Astrocyte (in vitro differentiated cells and primary cell): ENCODE measurements at regions not wholly inside any gene's neighbourhood (a gene's known extent, or its start where the extent isn't known, plus 50 kb on each side); places are given as distances from the start of the nearest gene placed in this dataset.

Experiments used
- DNase-seq: peaks from one replicate; pipeline ENCODE4 v3.0.0-alpha.2; 2010; ENCODE audit warnings: low read depth
- FAIRE-seq: peaks from 2 replicates; lab custom pipeline; 2011; peaks lifted over from hg19 to GRCh38; lab: Jason Lieb, UNC
- H2AFZ ChIP-seq: 2 replicates; pipeline ENCODE4 v1.6.0; 2012; ENCODE audit warnings: low read depth, low read length, inconsistent platforms
- H3K27ac ChIP-seq: 2 replicates; pipeline ENCODE4 v1.5.1; 2011; ENCODE audit warnings: low read depth, low read length, inconsistent platforms
- H3K27me3 ChIP-seq: 2 replicates; pipeline ENCODE4 v1.6.0; 2011; ENCODE audit warnings: low read length, inconsistent platforms; ENCODE audit not compliant: insufficient read depth
- H3K36me3 ChIP-seq: 2 replicates; pipeline ENCODE4 v1.5.1; 2011; ENCODE audit warnings: low read length, inconsistent platforms; ENCODE audit not compliant: insufficient read depth
- H3K4me1 ChIP-seq: 2 replicates; pipeline ENCODE4 v1.5.1; 2011; ENCODE audit warnings: low read length, inconsistent platforms; ENCODE audit not compliant: insufficient read depth
- H3K4me2 ChIP-seq: 2 replicates; pipeline ENCODE4 v1.6.0; 2012; ENCODE audit warnings: low read length, inconsistent platforms
- H3K4me3 ChIP-seq: 2 replicates; pipeline ENCODE4 v1.5.1; 2011; ENCODE audit warnings: low read depth, mild to moderate bottlenecking, low read length, inconsistent platforms; ENCODE audit not compliant: insufficient read depth
- H3K79me2 ChIP-seq: 2 replicates; pipeline ENCODE4 v1.6.0; 2012; ENCODE audit warnings: mild to moderate bottlenecking, low read length, inconsistent platforms; ENCODE audit not compliant: insufficient read depth
- H3K9ac ChIP-seq: 2 replicates; pipeline ENCODE4 v1.6.0; 2012; ENCODE audit warnings: mild to moderate bottlenecking, low read length, inconsistent platforms
- H3K9me3 ChIP-seq: 2 replicates; pipeline ENCODE4 v1.5.1; 2012; ENCODE audit warnings: low read depth, mild to moderate bottlenecking, low read length, inconsistent platforms; ENCODE audit not compliant: insufficient read depth
- H4K20me1 ChIP-seq: 2 replicates; pipeline ENCODE4 v1.6.0; 2012; ENCODE audit warnings: low read length, inconsistent platforms; ENCODE audit not compliant: insufficient read depth
- H3K27ac Mint-ChIP-seq: one replicate; pipeline ENCODE4 v1.8.0; 2021; ENCODE audit warnings: mild to moderate bottlenecking, mixed read lengths; ENCODE audit not compliant: unreplicated experiment
- H3K27me3 Mint-ChIP-seq: one replicate; pipeline ENCODE4 v1.8.0; 2021; ENCODE audit warnings: low read depth, mixed read lengths; ENCODE audit not compliant: unreplicated experiment
- H3K36me3 Mint-ChIP-seq: one replicate; pipeline ENCODE4 v1.8.0; 2021; ENCODE audit warnings: low read depth, mixed read lengths; ENCODE audit not compliant: unreplicated experiment
- H3K4me1 Mint-ChIP-seq: one replicate; pipeline ENCODE4 v1.8.0; 2021; ENCODE audit warnings: low read depth, mixed read lengths; ENCODE audit not compliant: unreplicated experiment
- H3K4me3 Mint-ChIP-seq: one replicate; pipeline ENCODE4 v1.8.0; 2021; ENCODE audit warnings: mild to moderate bottlenecking, moderate library complexity, mixed read lengths; ENCODE audit not compliant: unreplicated experiment
- H3K9me3 Mint-ChIP-seq: one replicate; pipeline ENCODE4 v1.8.0; 2021; ENCODE audit warnings: mild to moderate bottlenecking, mixed read lengths; ENCODE audit not compliant: unreplicated experiment
- CTCF ChIP-seq: IDR thresholded peaks from 2 replicates; pipeline ENCODE4 v1.5.1; 2011; ENCODE audit warnings: low read depth, mild to moderate bottlenecking, inconsistent platforms, low read length, moderate library complexity; ENCODE audit not compliant: insufficient read depth
- EZH2 ChIP-seq: IDR thresholded peaks from 2 replicates; pipeline ENCODE4 v1.6.1; 2012; ENCODE audit warnings: mild to moderate bottlenecking, low read length, inconsistent platforms; ENCODE audit not compliant: insufficient read depth

- Histone ChIP-seq H3K36me3 (no peaks in the 10 kb centered on the region), H3K4me3 (no peak overlapping the region), H2AFZ (no peak overlapping the region), H3K4me2 (no peak overlapping the region), H3K27ac (peak overlapping the region; percentile 52), H3K79me2 (no peaks in the 10 kb centered on the region), H3K27me3 (no peaks in the 10 kb centered on the region), H4K20me1 (no peaks in the 10 kb centered on the region), H3K4me1 (peaks cover 7% of the 10 kb centered on the region), H3K9me3 (no peaks in the 10 kb centered on the region), H3K9ac (peak overlapping the region; percentile 42)
- Mint-ChIP-seq H3K4me1 (peaks cover 22% of the 10 kb centered on the region), H3K9me3 (no peaks in the 10 kb centered on the region), H3K4me3 (no peak overlapping the region), H3K36me3 (no peaks in the 10 kb centered on the region), H3K27ac (peak overlapping the region; percentile 89), H3K27me3 (no peaks in the 10 kb centered on the region)
- peak; percentile 20 for DNase-seq
- no peak for FAIRE-seq
- TF ChIP-seq CTCF (no peak), EZH2 (no peak)
These were observed 63.0 kb upstream of the ACP3 start for GRCh38 chr3:132254076-132254755.

- H3K9ac ChIP-seq: peak overlapping the region; percentile 42
- H3K4me2 ChIP-seq: peak overlapping the region; percentile 57
- H3K27me3 Mint-ChIP-seq: no peaks in the 10 kb centered on the region
- peaks cover 7% of the 10 kb centered on the region for H3K4me1 ChIP-seq
- no peaks in the 10 kb centered on the region for H3K36me3 Mint-ChIP-seq
- H4K20me1 ChIP-seq: no peaks in the 10 kb centered on the region
- H2AFZ ChIP-seq: peak overlapping the region; percentile 21
- H3K27ac ChIP-seq: peak overlapping the region; percentile 60
- peaks cover 22% of the 10 kb centered on the region for H3K4me1 Mint-ChIP-seq
- H3K27ac Mint-ChIP-seq: peak overlapping the region; percentile 89
- FAIRE-seq (no peak), DNase-seq (peak; percentile 93)
- H3K9me3 Mint-ChIP-seq: no peaks in the 10 kb centered on the region
- no peaks in the 10 kb centered on the region for H3K79me2 ChIP-seq
- peak overlapping the region; percentile 45 for H3K4me3 Mint-ChIP-seq
- H3K27me3 ChIP-seq: no peaks in the 10 kb centered on the region
- H3K36me3 ChIP-seq: no peaks in the 10 kb centered on the region
- no peaks in the 10 kb centered on the region for H3K9me3 ChIP-seq
- no peak overlapping the region for H3K4me3 ChIP-seq
- no peak for TF ChIP-seq CTCF
These were observed 62.0 kb upstream of the ACP3 start for GRCh38 chr3:132255041-132255745.

GRCh38 chr3:132256989-132257388 lies 60.2 kb upstream of the ACP3 start:
- peaks cover 7% of the 10 kb centered on the region for H3K4me1 ChIP-seq
- no peaks in the 10 kb centered on the region for H4K20me1 ChIP-seq
- Mint-ChIP-seq H3K4me1 (peaks cover 25% of the 10 kb centered on the region), H3K27ac (peak overlapping the region; percentile 36), H3K9me3 (no peaks in the 10 kb centered on the region), H3K27me3 (no peaks in the 10 kb centered on the region), H3K4me3 (no peak overlapping the region), H3K36me3 (no peaks in the 10 kb centered on the region)
- no peaks in the 10 kb centered on the region for H3K79me2 ChIP-seq
- H3K27ac ChIP-seq: no peak overlapping the region
- no peaks in the 10 kb centered on the region for H3K27me3 ChIP-seq
- H3K9me3 ChIP-seq: no peaks in the 10 kb centered on the region
- no peak overlapping the region for H3K4me2 ChIP-seq
- TF ChIP-seq EZH2 (no peak), CTCF (peak; percentile 42)
- H2AFZ ChIP-seq: no peak overlapping the region
- DNase-seq (peak; percentile 46), FAIRE-seq (no peak)
- H3K9ac ChIP-seq: no peak overlapping the region
- H3K36me3 ChIP-seq: no peaks in the 10 kb centered on the region
- H3K4me3 ChIP-seq: no peak overlapping the region
